ENCODE measurements at regions not wholly inside any gene's neighbourhood (a gene's known extent, or its start where the extent isn't known, plus 50 kb on each side); places are given as distances from the start of the nearest gene placed in this dataset.

- TF ChIP-seq CTCF (IDR thresholded peaks at IDR 0.05; ENCODE audit: extremely low read depth, missing control alignments), result no peak
These were observed 505.5 kb downstream of the MAT2B start for GRCh38 chr5:164010900-164011299.

GRCh38 chr5:164012371-164012770 is 507.0 kb downstream of the MAT2B start:
- TF ChIP-seq CTCF (IDR thresholded peaks at IDR 0.05; ENCODE audit: extremely low read depth, missing control alignments), result no peak

More at GRCh38 chr5:164010900-164011299, 505.5 kb downstream of the MAT2B start:
- no peak for DNase-seq (ENCODE audit: low spot score)

GRCh38 chr5:164013077-164013670 is 507.8 kb downstream of the MAT2B start:
- peak; percentile 32 for TF ChIP-seq CTCF (IDR thresholded peaks at IDR 0.05; ENCODE audit: extremely low read depth, missing control alignments)
- peak; percentile 47 for DNase-seq (ENCODE audit: low spot score)

More at GRCh38 chr5:164012371-164012770, 507.0 kb downstream of the MAT2B start:
- DNase-seq (ENCODE audit: low spot score), result no peak

- TF ChIP-seq CTCF (IDR thresholded peaks at IDR 0.05; ENCODE audit: extremely low read depth, missing control alignments), result no peak
- DNase-seq (ENCODE audit: low spot score), result no peak
These were observed 514.7 kb downstream of the MAT2B start for GRCh38 chr5:164020116-164020515.

- no peak for DNase-seq (ENCODE audit: low spot score)
- TF ChIP-seq CTCF (IDR thresholded peaks at IDR 0.05; ENCODE audit: extremely low read depth, missing control alignments), result no peak
These were observed 522.3 kb downstream of the MAT2B start for GRCh38 chr5:164027738-164028137.

- TF ChIP-seq CTCF (IDR thresholded peaks at IDR 0.05; ENCODE audit: extremely low read depth, missing control alignments), result no peak
- DNase-seq (ENCODE audit: low spot score), result no peak
These were observed 532.8 kb downstream of the MAT2B start for GRCh38 chr5:164038128-164038783.

- DNase-seq (ENCODE audit: low spot score), result no peak
- no peak for TF ChIP-seq CTCF (IDR thresholded peaks at IDR 0.05; ENCODE audit: extremely low read depth, missing control alignments)
These were observed 535.7 kb downstream of the MAT2B start for GRCh38 chr5:164041105-164041504.
